ENCODE measurements at regions not wholly inside any gene's neighbourhood (a gene's known extent, or its start where the extent isn't known, plus 50 kb on each side); places are given as distances from the start of the nearest gene placed in this dataset.

- no peak for TF ChIP-seq POLR2A (IDR thresholded peaks at IDR 0.05)
- no peak for TF ChIP-seq CTCF (IDR thresholded peaks at IDR 0.05)
Observed at GRCh38 chr12:73506611-73507010, 1031.0 kb upstream of the ATXN7L3B start.
